ENCODE measurements at regions not wholly inside any gene's neighbourhood (a gene's known extent, or its start where the extent isn't known, plus 50 kb on each side); places are given as distances from the start of the nearest gene placed in this dataset.

DNA sequence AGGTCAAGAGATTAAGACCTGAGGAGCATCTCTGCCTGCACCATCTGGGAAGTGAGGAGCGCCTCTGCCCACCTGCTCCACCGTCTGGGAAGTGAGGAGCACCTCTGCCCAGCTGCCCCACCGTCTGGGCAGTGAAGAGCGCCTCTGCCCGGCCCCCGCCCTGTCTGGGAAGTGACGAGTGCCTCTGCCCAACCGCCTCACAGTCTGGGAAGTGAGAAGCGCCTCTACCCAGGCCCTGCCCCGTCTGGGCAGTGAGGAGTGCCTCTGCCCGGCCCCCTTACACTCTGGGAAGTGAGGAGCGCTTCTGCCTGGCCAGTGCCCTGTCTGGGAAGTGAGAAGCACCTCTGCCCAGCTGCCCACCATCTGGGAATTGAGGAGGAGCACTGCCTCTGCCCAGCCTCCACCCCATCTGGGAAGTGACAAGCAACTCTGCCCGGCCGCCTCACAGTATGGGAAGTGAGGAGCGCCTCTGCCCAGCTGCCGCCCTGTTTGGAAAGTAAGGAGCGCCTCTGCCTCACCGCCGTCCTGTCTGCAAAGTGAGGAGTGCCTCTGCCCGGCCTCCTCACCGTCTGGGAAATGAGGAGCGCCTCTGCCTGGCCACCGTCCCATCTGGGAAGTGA lies 270.4 kb upstream of the NRSN1 start:
- TF ChIP-seq, protein P1, sequence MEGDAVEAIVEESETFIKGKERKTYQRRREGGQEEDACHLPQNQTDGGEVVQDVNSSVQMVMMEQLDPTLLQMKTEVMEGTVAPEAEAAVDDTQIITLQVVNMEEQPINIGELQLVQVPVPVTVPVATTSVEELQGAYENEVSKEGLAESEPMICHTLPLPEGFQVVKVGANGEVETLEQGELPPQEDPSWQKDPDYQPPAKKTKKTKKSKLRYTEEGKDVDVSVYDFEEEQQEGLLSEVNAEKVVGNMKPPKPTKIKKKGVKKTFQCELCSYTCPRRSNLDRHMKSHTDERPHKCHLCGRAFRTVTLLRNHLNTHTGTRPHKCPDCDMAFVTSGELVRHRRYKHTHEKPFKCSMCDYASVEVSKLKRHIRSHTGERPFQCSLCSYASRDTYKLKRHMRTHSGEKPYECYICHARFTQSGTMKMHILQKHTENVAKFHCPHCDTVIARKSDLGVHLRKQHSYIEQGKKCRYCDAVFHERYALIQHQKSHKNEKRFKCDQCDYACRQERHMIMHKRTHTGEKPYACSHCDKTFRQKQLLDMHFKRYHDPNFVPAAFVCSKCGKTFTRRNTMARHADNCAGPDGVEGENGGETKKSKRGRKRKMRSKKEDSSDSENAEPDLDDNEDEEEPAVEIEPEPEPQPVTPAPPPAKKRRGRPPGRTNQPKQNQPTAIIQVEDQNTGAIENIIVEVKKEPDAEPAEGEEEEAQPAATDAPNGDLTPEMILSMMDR (conservative IDR thresholded peaks at IDR 0.05; ENCODE audit: low read depth, low read length) = no peak
- TF ChIP-seq FOS (IDR thresholded peaks at IDR 0.05; ENCODE audit: low read depth, low read length) = no peak
- TF ChIP-seq MXI1 (IDR thresholded peaks at IDR 0.05; ENCODE audit: borderline replicate concordance, low read depth, low read length) = no peak
- no peak for TF ChIP-seq CEBPB (IDR thresholded peaks at IDR 0.05; ENCODE audit: low read depth, low read length)
- no peak for TF ChIP-seq POLR2A (IDR thresholded peaks at IDR 0.05; ENCODE audit: low read depth, low read length)
- no peak for TF ChIP-seq RFX5 (IDR thresholded peaks at IDR 0.05; ENCODE audit: low read depth, low read length)
- TF ChIP-seq MAZ (IDR thresholded peaks at IDR 0.05; ENCODE audit: borderline replicate concordance, low read depth, low read length) = no peak
- no peak for TF ChIP-seq RAD21 (IDR thresholded peaks at IDR 0.05; ENCODE audit: low read length)
- TF ChIP-seq SMC3 (IDR thresholded peaks at IDR 0.05; ENCODE audit: low read depth, low read length) = no peak
